GM04503 (cell line): ENCODE measurements at regions not wholly inside any gene's neighbourhood (a gene's known extent, or its start where the extent isn't known, plus 50 kb on each side); places are given as distances from the start of the nearest gene placed in this dataset.
"Not testable (repeated sequence)": the region's sequence is repeated elsewhere in the genome, so short reads cannot be mapped to it uniquely, and the experiment has no call there.

Source experiments
- DNase-seq: peaks from one replicate; pipeline ENCODE4 v3.0.0-alpha.2; 2012; ENCODE audit warnings: low read depth

DNA sequence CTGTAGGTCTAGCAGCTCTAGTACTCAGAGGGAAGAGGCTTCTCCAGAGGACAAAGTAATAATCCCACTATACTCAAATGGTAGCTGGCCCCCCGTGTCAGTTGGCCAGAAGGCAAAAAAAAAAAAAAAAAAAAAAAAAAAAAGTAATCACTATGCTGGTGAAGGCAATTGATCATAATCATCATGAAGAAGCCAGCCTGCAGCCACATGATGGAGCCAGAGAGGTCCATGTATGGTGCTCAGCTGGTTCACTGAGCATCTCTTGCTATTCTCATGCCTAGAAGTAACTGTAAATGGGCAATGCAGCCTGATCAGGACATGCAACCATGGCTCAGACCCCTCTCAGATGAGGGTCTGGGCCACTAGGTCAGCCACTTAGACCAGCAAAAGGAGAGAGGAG lies 378.8 kb downstream of the MED13L start:
- DNase-seq: no peak

DNA sequence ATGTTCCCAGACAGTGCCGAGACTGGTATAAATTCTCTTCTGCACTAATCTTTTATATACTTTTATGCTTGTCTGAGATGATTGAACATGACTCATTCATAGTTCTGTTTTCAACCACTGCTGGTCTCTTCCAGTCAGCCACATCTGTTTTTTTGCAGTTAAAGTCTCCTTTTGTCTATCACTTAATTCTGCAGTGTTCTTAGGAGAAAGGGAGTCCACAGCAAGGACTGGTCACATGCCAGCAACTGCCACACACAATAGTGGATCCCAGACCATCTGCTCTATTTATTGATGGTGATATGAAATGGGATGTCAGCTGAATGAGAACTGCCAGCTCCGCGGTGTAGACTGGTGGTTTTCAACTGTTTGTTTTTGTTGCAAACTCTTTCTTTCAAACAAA lies 379.8 kb downstream of the MED13L start:
- DNase-seq: no peak

DNA sequence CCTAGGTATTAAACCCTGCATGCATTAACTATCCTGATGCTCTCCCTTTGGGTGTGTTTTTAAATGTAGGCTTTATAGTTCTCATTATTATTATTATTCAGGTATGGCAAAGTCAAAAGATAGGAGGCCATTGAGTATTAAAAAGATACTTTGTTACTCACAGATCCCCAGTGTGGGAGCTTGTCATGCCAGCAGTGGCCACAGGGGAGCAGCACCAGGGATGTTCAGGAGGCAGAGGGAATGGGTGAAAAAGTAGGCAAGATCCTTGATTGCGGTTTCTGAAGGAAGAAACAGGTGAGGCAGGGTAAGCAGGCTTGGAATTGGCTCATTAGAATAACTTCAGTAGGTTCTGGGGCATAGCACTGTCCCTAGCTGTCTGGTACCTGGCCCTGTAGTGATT lies 382.2 kb downstream of the MED13L start:
- DNase-seq: no peak

DNA sequence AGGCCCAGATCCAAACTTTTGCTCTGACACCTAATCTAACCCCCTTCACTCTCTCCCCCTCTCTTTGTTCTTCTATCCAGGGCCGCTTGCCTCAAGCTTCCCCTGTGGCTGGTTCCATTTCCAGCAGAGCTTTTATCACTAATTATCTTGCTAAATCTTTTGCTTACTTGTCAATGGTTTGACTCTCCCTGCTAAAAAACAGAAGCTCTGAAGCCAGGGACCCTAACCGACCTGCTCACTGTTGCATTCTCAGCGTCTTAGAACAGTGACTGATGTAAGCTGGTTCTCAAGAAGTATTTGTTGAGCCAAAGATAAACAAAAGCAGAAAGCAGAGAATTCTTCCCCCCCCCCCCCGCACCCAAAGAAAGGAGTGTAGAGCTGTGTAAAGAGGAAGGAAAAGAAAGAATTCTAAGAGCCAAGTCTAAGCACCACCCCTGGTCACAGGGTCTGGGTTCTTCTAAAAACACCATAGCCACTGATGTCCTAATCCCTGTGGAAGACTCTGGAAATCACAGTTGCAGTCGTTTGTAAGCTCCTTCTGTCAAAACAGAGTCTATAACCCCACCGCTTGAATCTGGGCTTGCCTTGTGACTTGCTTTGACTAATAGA lies 385.8 kb downstream of the MED13L start:
- no peak for DNase-seq

DNA sequence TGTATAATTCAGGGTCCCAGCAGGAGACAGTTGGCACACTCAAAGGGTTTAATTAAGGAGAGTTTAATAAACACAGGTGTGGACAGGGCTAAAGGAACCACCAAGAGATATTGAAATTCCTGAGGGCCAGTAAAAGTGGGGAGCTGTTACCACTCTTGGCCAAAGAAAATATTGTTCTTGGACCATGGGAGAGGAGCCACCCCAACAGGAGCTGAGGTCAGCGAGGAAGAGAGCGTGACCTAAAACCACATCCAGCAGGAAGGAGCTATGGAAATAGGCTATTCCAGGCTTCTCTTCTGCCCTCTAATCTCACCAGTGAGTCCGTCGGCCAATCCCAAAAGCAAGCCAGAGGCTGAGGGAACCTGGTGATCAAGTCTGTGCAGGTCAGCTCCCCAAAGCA lies 390.8 kb downstream of the MED13L start:
- no peak for DNase-seq

DNA sequence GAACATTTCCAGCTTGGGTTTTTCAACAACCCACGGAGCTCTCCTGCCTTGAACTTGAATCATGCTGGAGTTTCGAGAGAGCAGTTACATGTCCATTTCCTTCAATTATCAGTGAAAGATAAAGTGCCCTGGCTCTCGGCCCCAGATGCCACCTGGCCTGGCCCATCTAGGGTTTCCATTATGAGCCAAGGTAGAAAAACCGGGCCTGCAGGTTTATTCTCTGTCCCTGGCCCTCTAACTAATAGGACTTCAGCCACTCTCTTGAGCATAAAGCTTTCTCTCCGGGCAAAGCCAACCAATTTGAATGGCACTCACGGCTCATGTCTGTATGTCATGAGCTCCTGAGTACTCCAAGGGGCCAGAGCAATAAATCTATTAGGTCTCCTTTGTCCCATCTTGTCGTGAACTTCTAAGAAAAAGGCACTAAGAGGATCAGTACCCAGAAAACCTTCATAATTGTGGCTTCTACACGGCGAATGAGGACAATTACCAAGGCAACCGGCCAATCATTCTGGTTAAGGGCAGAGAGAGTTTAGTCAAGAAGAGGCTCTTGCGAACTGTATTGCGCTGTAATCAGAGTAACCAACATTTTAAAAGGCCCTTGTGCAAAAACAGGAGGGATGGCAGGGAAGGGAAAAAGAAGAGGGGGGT lies 392.3 kb downstream of the MED13L start:
- no peak for DNase-seq

DNA sequence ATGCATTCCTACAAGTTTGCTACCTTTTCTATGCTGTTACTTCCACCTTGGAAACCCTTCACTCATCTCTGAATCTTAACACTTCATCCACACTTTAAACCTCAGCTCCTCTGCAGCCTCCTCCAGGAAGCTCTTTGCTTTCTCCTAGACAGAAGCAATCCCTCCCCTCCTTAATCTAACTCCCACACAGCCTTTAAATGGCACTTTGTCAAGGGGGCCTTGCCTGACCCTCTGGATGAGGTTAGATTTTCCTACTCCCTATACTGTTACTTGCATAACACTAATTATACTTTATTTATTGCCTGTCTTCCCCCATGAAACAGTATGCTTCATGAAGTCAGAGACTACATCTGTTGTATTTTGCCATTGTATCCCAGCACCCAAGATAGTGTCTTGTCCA lies 394.6 kb downstream of the MED13L start:
- DNase-seq: no peak

DNA sequence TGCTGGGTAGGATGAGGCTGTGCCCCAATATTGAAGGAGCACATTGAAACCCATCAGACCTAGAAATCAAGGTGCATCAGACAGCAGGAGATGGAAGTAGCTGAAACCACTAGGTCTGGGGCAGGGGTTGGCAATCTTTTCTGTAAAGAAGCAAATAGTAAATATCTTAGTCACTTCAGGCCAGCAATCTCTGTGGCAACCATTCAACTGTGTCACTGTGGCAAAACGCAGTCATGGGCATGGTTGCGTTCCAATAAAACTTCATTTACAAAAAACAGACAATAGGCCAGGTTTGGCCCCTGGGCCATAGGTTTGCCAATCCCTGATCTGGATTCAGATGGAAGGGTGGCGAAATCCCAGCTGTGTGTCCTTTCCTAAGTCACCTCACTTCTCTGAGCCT lies 397.3 kb downstream of the MED13L start:
- DNase-seq: no peak

DNA sequence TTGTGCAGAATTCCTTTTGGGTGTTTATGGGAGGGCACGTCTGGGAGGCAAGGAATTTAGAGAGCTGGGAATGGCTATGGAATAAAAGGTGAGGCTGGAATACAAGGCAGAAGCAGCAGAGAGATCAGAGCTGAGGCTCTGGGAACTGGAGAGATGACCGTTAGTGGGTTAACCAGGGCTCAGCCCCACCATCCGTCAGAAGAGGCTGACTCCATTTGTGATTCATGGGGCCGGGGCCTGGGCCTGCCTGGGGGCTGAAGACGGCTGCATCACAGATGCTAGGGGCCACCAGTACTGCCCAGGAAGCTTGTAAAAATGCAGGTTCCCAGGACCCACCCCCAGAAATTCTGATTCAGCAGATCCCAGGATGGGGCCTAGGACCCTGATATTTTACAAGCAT lies 398.1 kb downstream of the MED13L start:
- DNase-seq: no peak

DNA sequence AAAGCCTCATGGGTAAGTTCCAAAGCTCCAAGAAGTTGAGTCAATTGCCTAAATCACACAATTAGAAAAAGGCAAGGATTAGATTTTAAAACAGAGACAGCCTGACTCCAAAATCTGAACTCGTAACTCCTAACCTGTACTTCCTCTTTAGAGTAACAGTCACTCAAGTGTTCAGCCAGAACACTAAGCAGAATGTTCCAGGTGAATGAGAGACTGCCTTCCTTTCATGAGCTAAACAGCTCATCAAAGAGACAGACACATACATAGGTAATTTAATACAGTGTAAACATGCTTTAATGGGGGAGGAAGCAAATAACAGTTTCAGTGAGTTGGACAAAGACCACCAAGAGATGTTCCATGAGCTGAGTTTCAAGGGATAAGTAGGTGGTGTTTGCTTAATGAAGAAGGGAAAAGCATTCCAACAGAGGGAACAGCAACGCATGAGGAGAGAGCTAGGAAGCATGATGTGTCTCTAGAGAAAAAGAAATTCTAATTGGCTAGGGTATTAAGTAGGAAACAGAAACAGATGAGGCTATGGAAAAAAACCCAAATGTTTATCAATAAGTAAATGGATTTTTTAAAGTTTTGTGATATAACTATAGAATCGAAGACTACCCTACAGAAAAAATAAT lies 403.9 kb downstream of the MED13L start:
- DNase-seq: no peak

DNA sequence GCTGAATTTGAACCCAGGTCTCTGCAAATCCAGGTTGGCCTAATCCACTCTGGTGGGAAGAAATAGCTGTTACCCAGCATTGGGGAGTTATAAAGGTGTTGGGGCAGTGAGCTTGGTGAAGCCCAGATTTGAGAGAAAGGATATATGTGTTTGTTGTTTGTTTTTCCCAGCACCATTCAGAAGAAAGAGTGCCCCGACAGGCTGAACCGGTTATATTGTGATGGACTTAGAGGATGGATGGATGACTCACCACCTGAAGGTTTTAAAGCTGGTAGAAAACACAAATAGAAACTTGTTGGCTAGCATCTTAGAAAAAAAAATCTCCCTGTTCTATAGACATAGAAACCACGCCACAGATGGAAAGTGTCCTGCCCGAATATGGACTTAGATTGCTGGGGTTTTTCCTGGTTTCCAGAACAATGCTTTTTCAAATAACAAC lies 404.6 kb downstream of the MED13L start:
- no peak for DNase-seq

DNA sequence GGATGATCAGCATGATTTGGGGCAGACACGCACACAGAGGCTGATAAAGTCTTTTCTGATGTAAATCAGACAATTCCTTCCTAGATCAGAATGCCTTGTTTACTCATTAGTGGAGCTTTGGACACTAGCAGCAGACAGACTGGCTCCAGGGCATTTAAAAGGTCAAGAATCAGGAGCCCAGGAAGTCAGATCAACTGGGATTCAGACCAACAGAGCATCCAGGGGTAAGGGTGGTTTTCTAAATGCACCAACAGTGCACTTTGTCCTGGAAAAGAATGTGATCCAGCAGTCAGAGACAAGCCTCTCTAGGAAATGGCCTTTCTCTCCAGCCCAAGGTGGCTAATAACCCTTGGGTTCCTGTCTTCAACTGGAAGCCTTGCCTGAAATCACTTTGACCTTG lies 405.3 kb downstream of the MED13L start:
- no peak for DNase-seq

DNA sequence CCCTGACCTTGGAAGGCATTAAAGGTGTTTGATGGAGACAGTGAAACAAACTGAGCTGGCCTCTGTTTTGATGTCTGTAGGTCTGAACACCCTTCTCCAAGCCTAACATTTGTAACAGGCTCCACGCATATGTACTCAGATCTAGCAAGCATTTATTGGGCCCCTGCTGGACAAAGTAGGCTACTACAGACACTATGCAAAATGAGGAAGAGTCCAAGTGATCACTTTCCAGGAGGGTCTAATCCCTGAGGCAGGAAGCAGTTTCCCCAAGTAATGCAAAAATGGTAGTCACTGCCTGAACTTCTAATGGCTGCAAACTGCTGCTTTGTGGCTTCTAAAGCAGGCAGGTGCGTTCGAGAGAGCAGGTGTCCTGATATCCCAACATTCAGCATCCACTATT lies 405.8 kb downstream of the MED13L start:
- DNase-seq: no peak

DNA sequence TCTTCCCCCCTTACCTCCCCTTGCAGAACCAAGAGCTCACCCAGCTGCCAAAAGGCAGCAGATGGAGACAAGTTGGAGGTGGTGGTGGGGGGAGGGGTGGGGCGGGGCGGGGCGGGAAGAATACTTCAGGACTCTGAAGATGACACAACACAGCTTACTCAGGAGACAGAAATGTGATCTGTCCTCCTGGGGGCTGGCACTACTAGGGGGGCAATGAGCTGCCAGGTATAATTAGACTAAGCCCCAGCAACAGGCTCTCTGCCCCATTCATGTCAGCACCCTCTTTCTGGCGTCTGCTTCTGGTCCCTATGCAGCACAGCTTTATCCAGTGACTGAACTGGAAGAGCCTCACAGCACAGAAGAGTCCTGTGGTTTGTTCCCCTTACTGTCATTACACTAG lies 407.0 kb downstream of the MED13L start:
- no peak for DNase-seq

DNA sequence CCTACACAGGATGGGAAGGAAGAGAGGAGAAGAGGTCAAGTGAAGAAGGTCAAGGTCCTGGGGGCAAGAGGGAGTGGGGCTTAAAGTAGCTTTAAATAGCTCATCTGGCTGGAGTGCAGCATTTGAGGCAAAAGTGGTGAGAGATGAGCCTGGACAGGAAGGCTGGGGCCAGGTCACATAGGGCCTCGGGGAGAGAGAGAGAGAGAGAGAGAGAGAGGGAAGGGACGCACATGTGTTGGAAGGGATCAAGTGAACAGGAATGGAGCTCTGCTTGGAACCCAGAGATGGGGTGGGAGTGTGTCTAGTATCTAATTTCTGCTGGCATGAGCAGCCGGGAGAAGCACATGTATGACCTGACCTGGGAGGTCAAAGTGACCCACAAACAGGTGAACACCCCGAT lies 407.5 kb downstream of the MED13L start:
- DNase-seq: no peak

DNA sequence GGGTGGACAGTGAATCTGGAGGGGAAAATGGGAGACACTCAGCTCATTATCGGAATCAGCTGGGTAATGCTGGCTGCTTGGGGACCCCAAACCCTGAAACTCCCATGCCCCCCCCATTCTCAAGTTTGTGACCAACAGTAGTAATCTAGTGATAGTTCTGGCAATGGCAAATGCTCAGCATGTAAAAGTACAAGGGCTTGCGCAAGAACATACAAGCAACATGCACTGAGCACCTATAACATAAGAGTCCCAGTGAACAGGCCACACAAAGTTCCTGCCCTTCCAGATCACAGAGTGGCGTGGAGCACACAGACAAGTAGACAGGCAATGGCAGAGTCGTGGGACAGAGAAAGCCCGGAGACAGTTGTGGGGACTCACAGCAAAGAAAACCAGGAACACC lies 407.9 kb downstream of the MED13L start:
- DNase-seq: no peak

DNA sequence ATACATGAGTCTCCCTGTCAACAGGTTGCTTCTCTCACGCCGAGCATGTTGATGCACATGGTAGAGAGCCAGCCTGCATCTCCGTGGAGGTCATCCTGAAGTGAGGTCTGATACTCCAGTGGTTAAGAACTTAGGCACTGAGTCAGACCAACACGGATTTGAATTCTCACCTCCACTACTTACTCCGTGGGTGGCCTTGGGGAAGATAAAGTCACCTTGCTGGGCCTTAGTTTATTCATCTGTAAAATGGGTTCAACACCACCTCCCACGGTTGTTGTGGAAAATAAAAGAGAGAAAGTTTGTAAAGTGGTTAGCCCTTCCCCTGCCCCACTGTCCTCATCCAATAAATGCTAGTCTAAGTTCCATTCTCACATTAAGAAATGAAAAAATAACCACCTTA lies 408.9 kb downstream of the MED13L start:
- no peak for DNase-seq

DNA sequence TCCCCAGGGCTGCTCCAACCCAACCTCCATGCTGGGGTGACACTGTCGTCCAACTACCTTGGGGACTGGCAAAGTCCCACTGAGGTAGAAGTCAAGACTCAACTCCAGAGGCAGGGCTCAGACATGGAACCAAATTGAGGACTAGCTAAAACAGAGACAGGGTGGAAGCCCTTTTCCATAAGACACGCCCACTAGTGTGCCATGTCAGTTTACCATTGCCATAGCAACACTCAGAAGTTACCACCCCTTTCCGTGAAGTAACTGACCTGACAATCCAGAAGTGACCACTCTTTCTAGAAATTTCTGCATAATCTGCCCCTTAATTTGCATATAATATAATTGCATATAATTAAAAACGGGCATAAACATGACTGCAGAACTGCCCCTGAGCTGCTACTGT lies 409.6 kb downstream of the MED13L start:
- DNase-seq: no peak

DNA sequence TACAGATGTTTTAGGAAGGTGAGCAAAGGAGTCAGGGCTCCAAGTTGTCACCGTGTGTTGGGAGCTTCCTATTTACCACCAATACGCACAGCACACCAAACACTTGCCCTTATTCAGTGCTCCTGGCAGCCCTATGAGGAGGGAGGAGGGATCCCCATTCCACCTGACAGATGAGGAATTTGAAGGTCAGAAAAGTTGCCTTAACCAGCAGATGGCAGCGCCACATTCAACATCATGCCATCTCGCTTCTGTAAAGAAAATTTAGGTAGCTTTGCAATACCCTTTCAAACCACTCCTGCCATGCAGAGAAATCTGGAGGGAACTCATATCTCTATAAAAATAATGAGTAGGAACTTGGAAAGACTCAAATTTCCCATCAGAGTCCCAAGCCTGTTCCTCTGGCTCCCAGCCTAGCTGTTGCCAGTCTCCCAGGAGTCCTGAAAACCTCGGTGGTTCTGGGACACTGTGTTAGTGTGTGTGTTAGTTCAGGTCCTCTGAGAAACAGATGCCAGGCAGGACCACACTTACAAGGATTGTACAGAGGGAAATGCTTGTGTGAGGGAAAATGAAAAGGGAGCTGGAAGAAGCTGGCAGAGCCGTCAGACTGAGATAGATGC lies 410.5 kb downstream of the MED13L start:
- DNase-seq: no peak

DNA sequence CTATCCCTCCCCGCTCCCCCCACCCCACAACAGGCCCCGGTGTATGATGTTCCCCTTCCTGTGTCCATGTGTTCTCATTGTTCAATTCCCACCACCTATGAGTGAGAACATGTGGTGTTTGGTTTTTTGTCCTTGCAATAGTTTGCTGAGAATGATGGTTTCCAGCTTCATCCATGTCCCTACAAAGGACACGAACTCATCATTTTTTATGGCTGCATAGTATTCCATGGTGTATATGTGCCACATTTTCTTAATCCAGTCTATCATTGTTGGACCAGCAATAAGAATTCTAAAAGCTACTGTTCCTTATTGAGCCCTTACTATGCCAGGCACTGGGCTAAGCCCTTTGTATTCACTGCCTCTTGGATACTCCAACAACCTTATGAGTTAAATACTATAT lies 411.2 kb downstream of the MED13L start:
- DNase-seq: not testable (repeated sequence)

DNA sequence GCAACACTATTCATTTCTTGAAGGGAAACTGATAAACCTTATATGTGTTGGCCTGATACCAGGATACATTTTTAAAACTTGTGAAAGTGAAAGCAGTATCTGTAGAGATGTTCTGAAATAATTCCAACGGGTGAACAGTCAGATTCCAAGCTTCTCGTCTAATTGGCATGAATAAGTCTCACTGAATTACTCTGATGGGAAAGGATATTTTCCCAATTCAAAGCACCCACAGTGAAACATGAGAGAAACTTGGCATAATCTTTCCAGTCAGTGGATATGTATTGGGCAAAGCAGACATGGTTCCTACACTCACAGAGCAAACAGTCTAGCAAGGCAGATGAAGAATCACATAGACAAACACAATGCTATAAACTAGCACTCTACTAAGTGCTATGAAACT lies 413.1 kb downstream of the MED13L start:
- no peak for DNase-seq

DNA sequence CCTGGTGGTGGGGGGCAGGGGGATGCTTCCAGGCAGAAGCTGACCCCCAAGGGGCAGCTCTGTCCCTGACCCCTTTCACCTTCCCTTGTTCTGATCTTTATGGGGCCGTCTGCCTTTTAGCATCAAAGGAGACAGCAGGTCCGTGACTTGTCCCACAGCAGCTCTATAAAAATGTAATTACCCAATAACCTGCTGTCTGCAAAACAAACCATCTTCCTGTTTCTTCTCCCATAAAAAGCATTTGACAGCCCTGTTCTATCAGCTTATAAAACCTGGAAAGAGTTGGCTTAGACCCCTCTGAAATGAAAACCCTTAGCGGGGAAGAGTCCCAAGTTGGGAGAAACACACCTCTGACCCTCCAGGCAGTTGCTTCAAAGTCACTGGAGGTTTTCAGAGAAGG lies 416.9 kb downstream of the MED13L start:
- DNase-seq: no peak

DNA sequence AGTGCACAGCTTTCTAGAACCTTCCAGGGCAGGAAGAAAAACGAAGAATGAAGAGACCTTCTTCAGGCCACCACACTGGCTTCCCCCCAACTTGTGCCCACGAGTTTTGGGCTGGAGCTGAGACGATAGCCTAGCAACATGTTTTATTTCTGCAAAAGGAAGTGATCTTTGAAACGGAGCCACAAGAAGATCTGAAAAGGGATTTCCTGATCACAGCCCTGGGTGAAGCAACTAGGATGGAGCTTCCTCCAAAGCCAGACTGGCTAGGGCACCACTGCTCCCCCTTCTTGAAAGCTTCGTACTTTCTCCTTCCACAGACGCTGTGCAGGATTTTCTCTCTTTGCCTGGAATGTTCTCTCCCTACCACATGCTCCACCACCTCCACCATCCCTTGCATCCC lies 418.3 kb downstream of the MED13L start:
- DNase-seq: no peak
